ENCODE measurements at regions not wholly inside any gene's neighbourhood (a gene's known extent, or its start where the extent isn't known, plus 50 kb on each side); places are given as distances from the start of the nearest gene placed in this dataset.

DNA sequence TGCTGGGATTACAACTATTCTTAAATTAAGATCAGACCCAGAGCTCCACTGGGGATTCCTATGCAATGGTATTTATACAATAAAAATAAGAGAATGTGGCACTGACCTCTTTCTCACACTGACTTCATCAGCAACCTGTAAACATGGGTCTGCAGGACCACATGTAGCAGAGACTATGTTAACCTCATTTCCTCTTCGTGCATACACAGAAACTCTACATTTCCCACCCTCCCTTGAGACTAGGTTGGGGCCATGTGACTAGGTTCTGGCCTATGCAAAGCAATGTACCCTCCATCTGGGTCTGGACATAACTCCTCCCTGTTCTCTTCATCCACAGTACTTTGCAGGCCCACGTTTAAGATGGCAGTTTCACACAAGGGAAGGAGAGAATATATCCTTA lies 514.4 kb upstream of the CHAC2 start:
- ATAC-seq (no peak), DNase-seq (no peak)
- H3K27ac ChIP-seq (ENCODE audit: low read length): no peak overlapping the region
- intact Hi-C loops (cut with DNase I): no loop called here
- H3K9me3 ChIP-seq (ENCODE audit: control insufficient read depth, low read length): no peaks in the 10 kb centered on the region
- H3K4me3 ChIP-seq (ENCODE audit: low read length): no peak overlapping the region
- no peaks in the 10 kb centered on the region for H3K4me1 ChIP-seq (ENCODE audit: control insufficient read depth, insufficient read depth, low read length)
- 86% methylated on average over 2 of the region's 2 CpGs for WGBS
- no peaks in the 10 kb centered on the region for H3K27me3 ChIP-seq (ENCODE audit: control insufficient read depth, insufficient read depth)

DNA sequence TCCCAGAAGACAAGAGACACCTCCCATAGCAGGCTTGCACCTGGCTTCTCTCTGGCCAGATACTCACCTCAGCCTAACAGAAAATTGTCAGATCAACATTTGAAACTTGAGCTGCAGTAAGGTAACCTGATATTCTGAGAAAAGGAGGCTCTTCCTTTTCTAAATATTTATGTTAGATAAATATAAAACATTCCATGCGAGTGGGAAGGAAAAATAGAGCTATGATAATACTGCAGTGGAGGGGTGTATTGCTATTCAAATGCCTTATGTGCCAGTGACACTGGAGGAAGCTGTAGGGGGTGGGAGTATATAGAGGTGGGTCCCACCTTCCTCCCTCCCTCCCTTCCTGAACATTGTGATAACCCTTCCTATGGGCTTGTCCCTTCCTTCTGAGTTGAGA lies 515.5 kb upstream of the CHAC2 start:
- no peak overlapping the region for H3K4me3 ChIP-seq (ENCODE audit: low read length)
- DNase-seq (no peak), ATAC-seq (peak; percentile 65 to 92)
- no peaks in the 10 kb centered on the region for H3K9me3 ChIP-seq (ENCODE audit: control insufficient read depth, low read length)
- no peak overlapping the region for H3K27ac ChIP-seq (ENCODE audit: low read length)
- WGBS: 51% methylated on average over 1 of the region's 1 CpG
- no peaks in the 10 kb centered on the region for H3K4me1 ChIP-seq (ENCODE audit: control insufficient read depth, insufficient read depth, low read length)
- intact Hi-C loops (cut with DNase I): no loop called here
- H3K27me3 ChIP-seq (ENCODE audit: control insufficient read depth, insufficient read depth): no peaks in the 10 kb centered on the region

DNA sequence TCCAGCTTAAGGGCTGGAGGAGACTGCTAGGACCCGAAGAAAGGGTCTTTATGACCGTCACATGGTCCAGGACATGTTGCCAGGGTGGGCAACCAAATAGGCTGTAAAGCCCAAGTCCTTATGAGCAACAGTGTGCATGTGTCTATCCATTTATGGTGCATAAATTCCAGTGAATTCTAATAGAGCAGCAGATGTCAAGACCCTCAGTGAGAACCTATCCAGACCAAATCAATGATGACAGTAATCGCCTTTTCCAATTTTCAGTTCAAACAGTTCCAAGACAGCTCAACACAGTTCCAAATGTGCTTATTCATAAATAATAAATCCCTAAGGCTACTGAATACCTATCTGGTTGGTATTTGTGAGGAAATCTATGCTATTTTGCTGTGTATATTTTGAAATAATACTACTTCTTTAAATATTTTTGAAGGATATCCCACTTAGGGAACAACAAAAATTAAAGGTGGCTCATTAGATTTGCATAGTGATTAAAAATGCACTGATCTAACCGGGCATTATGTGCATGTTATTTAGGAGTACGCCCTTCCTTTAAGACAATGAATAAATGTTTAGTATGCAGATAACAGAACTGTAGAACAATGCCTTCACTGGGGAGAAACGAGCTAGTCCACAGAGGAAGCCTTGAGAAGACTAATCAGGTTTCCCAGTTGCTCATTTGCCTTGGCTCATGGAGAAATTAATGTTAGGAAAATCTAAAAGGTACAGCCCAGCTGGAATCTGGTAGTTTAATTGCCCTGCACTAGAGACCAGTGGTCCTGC lies 519.5 kb upstream of the CHAC2 start:
- peak overlapping the region; percentile 62 for H3K27ac ChIP-seq (ENCODE audit: low read length)
- ATAC-seq (peak; percentile 36 to 93), DNase-seq (no peak)
- no peaks in the 10 kb centered on the region for H3K27me3 ChIP-seq (ENCODE audit: control insufficient read depth, insufficient read depth)
- 77% methylated on average over 6 of the region's 6 CpGs for WGBS
- intact Hi-C loops (cut with DNase I): no loop called here
- no peak overlapping the region for H3K4me3 ChIP-seq (ENCODE audit: low read length)
- no peaks in the 10 kb centered on the region for H3K9me3 ChIP-seq (ENCODE audit: control insufficient read depth, low read length)
- H3K4me1 ChIP-seq (ENCODE audit: control insufficient read depth, insufficient read depth, low read length): no peaks in the 10 kb centered on the region

DNA sequence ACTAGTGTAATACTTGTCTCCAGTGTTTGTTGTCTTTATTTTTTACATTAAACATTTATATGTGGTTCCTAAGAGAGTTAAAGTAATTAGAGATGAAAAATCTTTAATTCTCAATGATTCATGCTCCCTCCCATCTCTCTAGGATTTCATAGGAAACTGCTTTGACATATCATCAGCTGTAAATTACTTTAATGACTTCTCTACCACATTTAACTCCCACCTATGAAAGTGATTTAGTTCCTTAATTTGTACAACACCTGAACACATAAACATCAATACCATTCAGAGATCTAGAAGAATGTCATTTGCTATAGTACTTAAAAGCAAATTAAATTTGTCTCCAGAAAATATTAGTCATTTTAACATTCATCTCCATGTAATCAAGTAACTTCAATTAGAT lies 524.2 kb upstream of the CHAC2 start:
- Histone ChIP-seq H3K27ac (ENCODE audit: low read length) (no peak overlapping the region), H3K4me3 (ENCODE audit: low read length) (no peak overlapping the region), H3K9me3 (ENCODE audit: control insufficient read depth, low read length) (no peaks in the 10 kb centered on the region), H3K27me3 (ENCODE audit: control insufficient read depth, insufficient read depth) (no peaks in the 10 kb centered on the region), H3K4me1 (ENCODE audit: control insufficient read depth, insufficient read depth, low read length) (no peaks in the 10 kb centered on the region)
- ATAC-seq (no peak), DNase-seq (no peak)
- intact Hi-C loops (cut with DNase I): no loop called here

DNA sequence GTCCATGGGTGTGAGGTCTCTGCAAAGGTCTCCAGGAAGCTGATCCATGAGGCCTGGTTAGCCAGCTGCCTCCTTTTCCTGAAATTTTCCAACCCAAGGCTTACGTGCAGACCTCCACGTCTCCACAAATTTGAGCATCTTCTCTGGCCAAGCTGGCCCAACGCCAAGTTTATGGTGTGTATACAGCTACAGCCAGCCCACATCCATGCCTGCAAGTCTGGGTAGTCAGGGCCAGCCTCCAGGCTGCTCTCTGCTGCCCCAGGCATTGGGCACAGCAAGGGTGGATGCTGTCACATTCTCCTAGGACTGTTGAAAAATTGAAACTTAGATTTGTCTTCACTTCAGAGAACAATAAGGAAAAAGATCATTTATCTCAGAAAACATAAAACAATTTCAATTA lies 525.5 kb upstream of the CHAC2 start:
- Histone ChIP-seq H3K4me1 (ENCODE audit: control insufficient read depth, insufficient read depth, low read length) (no peaks in the 10 kb centered on the region), H3K27ac (ENCODE audit: low read length) (no peak overlapping the region), H3K27me3 (ENCODE audit: control insufficient read depth, insufficient read depth) (no peaks in the 10 kb centered on the region), H3K9me3 (ENCODE audit: control insufficient read depth, low read length) (no peaks in the 10 kb centered on the region), H3K4me3 (ENCODE audit: low read length) (no peak overlapping the region)
- no peak for ATAC-seq
- intact Hi-C loops (cut with DNase I): no loop called here
- WGBS: 81% methylated on average over 3 of the region's 3 CpGs
- DNase-seq: no peak

DNA sequence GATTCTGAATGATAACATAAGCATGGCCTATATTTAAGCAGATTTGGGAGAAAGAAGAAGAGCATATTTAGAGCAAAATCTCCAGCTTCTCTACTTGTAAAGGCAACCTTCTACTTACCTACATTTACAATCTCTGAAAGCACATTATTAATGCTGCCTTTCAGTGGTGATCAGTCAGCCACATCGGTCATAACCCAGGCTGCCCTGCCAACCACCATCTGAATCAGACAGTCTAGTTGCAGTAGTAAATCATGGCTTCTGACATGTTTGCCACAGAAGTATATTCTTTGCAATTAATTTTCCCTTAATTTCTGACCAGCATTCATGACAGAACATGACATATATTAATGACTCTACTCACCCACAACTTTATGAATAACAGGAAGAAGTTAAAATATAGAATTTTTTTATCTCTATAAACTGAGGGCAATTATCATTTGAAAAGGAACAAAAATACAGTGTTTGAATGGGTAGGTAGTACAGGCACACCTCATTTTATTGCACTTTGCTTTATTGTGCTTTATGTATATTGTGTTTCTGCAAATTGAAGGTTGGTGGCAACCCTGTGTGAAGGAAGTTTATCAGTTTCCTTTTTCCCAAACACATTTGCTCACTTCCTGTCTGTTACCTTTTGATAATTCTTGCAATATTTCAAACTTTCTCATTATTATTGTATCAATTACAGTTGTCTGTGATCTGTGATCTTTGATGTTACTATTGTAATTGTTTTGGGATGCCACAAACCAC lies 531.6 kb upstream of the CHAC2 start:
- no peaks in the 10 kb centered on the region for H3K27me3 ChIP-seq (ENCODE audit: control insufficient read depth, insufficient read depth)
- WGBS: 73% methylated on average over 1 of the region's 1 CpG
- no peak overlapping the region for H3K4me3 ChIP-seq (ENCODE audit: low read length)
- no peaks in the 10 kb centered on the region for H3K9me3 ChIP-seq (ENCODE audit: control insufficient read depth, low read length)
- ATAC-seq (no peak), DNase-seq (no peak)
- no peak overlapping the region for H3K27ac ChIP-seq (ENCODE audit: low read length)
- H3K4me1 ChIP-seq (ENCODE audit: control insufficient read depth, insufficient read depth, low read length): no peaks in the 10 kb centered on the region
- intact Hi-C loops (cut with DNase I): no loop called here

DNA sequence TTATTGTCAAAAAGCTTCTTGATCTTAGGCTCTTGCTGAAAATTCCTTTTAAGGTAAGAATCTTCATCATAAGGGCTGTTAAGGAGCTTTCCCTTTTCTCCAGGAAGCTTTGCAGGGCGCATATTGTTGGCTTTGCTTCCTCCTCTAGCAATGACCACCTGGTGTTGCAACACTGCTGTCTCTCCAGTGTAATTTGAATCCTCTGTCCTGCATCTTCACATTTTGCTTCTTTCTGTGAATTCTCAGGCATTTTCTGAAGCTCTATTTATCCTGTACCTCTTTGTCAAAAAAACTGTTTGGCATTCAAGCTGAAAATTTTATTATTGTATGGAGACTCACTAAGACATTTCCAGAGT lies 533.1 kb upstream of the CHAC2 start:
- H3K27me3 ChIP-seq (ENCODE audit: control insufficient read depth, insufficient read depth): no peaks in the 10 kb centered on the region
- no peak overlapping the region for H3K27ac ChIP-seq (ENCODE audit: low read length)
- H3K9me3 ChIP-seq (ENCODE audit: control insufficient read depth, low read length): no peaks in the 10 kb centered on the region
- no peak overlapping the region for H3K4me3 ChIP-seq (ENCODE audit: low read length)
- no peaks in the 10 kb centered on the region for H3K4me1 ChIP-seq (ENCODE audit: control insufficient read depth, insufficient read depth, low read length)
- WGBS: 53% methylated on average over 1 of the region's 1 CpG
- ATAC-seq (no peak), DNase-seq (no peak)
- intact Hi-C loops (cut with DNase I): no loop called here

DNA sequence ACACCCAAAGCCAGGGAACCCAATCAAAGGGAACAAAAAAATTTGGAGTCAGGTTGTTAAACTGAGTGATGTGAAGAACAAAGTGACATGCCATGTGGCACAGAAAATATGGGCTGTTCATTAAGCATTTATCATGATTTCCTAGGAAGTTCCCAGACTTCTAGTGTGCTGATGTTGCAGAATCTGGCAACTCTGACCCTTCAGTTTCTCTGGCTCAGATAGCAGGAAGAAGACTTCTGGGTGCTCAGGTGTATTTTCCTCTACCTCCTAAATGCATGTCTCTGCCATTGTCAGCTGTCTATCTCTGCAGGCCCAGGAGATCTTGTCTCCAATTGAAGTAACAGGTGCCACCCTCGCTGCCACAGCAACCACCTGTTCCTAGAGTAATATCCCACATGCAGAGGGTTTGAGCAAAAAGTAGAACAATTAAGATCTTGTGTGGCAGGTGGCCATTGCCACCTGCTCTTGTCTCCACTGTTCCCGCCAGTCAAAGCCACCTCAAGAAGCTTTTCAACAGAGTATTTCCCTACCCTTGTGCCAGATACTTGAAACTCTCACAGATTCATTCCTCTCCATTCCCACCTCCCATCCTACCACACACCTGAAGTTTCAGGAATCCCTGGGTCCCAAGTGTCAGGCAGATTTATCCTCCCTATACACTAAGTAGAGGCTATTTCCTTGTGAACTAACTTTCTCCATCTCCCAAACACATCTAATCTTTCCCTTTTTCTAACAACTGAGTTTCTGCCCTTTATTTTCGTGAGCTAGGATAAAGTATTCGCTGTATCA lies 533.7 kb upstream of the CHAC2 start:
- Histone ChIP-seq H3K9me3 (ENCODE audit: control insufficient read depth, low read length) (no peaks in the 10 kb centered on the region), H3K27me3 (ENCODE audit: control insufficient read depth, insufficient read depth) (no peaks in the 10 kb centered on the region), H3K4me3 (ENCODE audit: low read length) (no peak overlapping the region), H3K4me1 (ENCODE audit: control insufficient read depth, insufficient read depth, low read length) (no peaks in the 10 kb centered on the region), H3K27ac (ENCODE audit: low read length) (no peak overlapping the region)
- DNase-seq (no peak), ATAC-seq (no peak)
- 86% methylated on average over 4 of the region's 4 CpGs for WGBS
- intact Hi-C loops (cut with DNase I): no loop called here

DNA sequence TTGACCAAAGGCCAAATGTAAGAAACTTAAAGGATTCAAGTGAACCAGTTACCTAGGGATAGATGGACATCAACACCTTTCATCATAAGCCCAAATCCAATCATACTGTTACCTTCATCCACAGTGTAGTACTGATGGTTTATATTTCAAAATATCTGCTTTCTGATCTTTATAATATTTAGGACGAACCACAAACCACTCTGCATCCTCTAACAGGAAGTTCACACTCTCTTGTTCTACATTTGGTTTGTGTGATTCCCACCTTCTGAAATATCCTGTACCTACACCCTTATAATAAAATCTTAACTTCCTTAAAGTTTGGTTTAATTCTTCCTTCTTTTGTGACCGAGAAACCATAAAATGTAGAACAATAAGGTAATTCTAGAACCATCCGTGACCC lies 535.7 kb upstream of the CHAC2 start:
- no peak overlapping the region for H3K4me3 ChIP-seq (ENCODE audit: low read length)
- H3K27me3 ChIP-seq (ENCODE audit: control insufficient read depth, insufficient read depth): no peaks in the 10 kb centered on the region
- no peak for ATAC-seq
- no peak overlapping the region for H3K27ac ChIP-seq (ENCODE audit: low read length)
- 49% methylated on average over 3 of the region's 3 CpGs for WGBS
- intact Hi-C loops (cut with DNase I): no loop called here
- no peak for DNase-seq
- no peaks in the 10 kb centered on the region for H3K9me3 ChIP-seq (ENCODE audit: control insufficient read depth, low read length)
- H3K4me1 ChIP-seq (ENCODE audit: control insufficient read depth, insufficient read depth, low read length): no peaks in the 10 kb centered on the region

DNA sequence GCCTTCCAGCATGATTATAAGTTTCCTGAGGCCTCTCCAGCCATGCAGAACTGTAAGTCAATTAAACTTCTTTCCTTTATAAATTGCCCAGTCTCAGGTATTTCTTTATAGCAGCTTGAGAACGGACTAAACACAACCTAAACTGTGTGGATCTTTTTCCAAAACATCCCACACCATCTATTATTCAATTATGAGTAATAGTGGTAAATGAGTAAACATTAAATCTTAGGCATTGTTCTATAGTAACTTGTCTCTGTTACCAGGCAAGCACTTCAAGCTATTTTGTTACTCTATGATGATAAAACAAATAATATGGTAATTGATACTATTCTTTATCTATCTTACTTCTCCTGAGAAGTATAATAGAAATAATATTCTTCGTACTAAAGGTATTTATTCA lies 536.9 kb upstream of the CHAC2 start:
- Histone ChIP-seq H3K9me3 (ENCODE audit: control insufficient read depth, low read length) (no peaks in the 10 kb centered on the region), H3K27me3 (ENCODE audit: control insufficient read depth, insufficient read depth) (no peaks in the 10 kb centered on the region), H3K4me3 (ENCODE audit: low read length) (no peak overlapping the region), H3K4me1 (ENCODE audit: control insufficient read depth, insufficient read depth, low read length) (no peaks in the 10 kb centered on the region), H3K27ac (ENCODE audit: low read length) (no peak overlapping the region)
- ATAC-seq (no peak), DNase-seq (no peak)
- intact Hi-C loops (cut with DNase I): no loop called here
- 90% methylated on average over 2 of the region's 2 CpGs for WGBS

DNA sequence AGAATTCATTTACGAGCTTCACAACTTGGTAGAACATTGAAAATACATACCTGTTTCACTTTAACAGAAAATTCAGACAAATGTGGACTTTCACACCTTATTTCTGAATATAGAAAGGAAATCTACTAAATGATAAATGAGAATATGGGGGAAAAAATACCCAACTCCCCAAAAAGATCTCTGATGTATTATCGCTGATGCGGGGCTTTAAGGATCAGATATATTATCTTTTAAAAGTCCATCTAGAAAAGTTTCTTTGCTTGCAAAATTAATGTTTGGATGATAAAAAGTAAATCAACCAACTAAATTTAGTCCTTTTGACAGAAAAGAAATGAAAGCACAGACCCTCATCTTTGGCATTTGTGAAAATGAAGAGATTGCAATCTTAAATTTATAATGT lies 540.1 kb upstream of the CHAC2 start:
- intact Hi-C loops (cut with DNase I): no loop called here
- no peaks in the 10 kb centered on the region for H3K4me1 ChIP-seq (ENCODE audit: control insufficient read depth, insufficient read depth, low read length)

More for the DNA sequence above, 540.1 kb upstream of the CHAC2 start:
- no peaks in the 10 kb centered on the region for H3K27me3 ChIP-seq (ENCODE audit: control insufficient read depth, insufficient read depth)
- no peak overlapping the region for H3K4me3 ChIP-seq (ENCODE audit: low read length)
- 95% methylated on average over 3 of the region's 3 CpGs for WGBS
- DNase-seq (no peak), ATAC-seq (no peak)
- H3K9me3 ChIP-seq (ENCODE audit: control insufficient read depth, low read length): no peaks in the 10 kb centered on the region
- no peak overlapping the region for H3K27ac ChIP-seq (ENCODE audit: low read length)
